ENCODE measurements at regions not wholly inside any gene's neighbourhood (a gene's known extent, or its start where the extent isn't known, plus 50 kb on each side); places are given as distances from the start of the nearest gene placed in this dataset.

GRCh38 chr5:32934529-32934928 lies 223.4 kb downstream of the NPR3 start:
- TF ChIP-seq CTCF (IDR thresholded peaks at IDR 0.05) (no peak), POLR2A (IDR thresholded peaks at IDR 0.05) (no peak)

All from vagina (tissue), 2 donors.